ENCODE measurements at regions not wholly inside any gene's neighbourhood (a gene's known extent, or its start where the extent isn't known, plus 50 kb on each side); places are given as distances from the start of the nearest gene placed in this dataset.

GRCh38 chr17:13961265-13961664 lies 108.0 kb upstream of the COX10 start:
- CTCF ChIA-PET: no interaction called here
- no peaks in the 10 kb centered on the region for H3K9me3 Mint-ChIP-seq
- ATAC-seq (ENCODE audit: low read depth) (no peak), DNase-seq (no peak)
- POLR2A ChIA-PET: no interaction called here
- H3K4me3 Mint-ChIP-seq: no peak overlapping the region
- no peaks in the 10 kb centered on the region for H3K36me3 Mint-ChIP-seq (ENCODE audit: low read depth)
- TF ChIP-seq, protein P1, sequence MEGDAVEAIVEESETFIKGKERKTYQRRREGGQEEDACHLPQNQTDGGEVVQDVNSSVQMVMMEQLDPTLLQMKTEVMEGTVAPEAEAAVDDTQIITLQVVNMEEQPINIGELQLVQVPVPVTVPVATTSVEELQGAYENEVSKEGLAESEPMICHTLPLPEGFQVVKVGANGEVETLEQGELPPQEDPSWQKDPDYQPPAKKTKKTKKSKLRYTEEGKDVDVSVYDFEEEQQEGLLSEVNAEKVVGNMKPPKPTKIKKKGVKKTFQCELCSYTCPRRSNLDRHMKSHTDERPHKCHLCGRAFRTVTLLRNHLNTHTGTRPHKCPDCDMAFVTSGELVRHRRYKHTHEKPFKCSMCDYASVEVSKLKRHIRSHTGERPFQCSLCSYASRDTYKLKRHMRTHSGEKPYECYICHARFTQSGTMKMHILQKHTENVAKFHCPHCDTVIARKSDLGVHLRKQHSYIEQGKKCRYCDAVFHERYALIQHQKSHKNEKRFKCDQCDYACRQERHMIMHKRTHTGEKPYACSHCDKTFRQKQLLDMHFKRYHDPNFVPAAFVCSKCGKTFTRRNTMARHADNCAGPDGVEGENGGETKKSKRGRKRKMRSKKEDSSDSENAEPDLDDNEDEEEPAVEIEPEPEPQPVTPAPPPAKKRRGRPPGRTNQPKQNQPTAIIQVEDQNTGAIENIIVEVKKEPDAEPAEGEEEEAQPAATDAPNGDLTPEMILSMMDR (IDR thresholded peaks at IDR 0.05): no peak
- no peak overlapping the region for H3K27ac Mint-ChIP-seq
- H3K27me3 Mint-ChIP-seq: no peaks in the 10 kb centered on the region
- peaks cover 7% of the 10 kb centered on the region for H3K4me1 Mint-ChIP-seq
- intact Hi-C loops (cut with micrococcal nuclease): no loop called here

DNA sequence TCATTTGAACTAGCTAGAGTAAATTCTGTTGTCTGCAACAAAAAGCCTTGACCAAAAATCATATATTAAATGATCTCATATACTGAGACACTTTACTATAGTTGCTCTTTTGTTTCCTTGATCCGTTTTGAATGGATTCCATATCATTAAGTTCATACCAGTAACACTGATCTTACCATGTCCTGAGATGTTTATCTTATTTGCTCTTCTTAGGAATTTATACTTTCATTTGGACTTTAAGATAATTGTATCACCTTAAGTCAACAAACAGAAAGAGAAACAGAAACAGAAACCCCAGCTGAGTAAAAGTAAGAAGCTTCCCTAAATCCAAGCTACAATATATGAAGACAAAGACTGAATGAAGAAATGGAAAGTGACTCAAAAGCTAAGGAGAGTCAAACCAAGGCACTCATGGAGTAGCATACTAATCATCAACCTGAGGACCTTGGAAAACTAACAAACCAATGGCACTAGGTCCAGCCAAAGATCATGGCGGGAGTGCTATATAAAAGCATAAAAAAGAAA lies 106.5 kb upstream of the COX10 start:
- intact Hi-C loops (cut with micrococcal nuclease): no loop called here
- CTCF ChIA-PET: no interaction called here
- H3K27me3 Mint-ChIP-seq: no peaks in the 10 kb centered on the region
- H3K4me3 Mint-ChIP-seq: no peak overlapping the region
- no peak overlapping the region for H3K27ac Mint-ChIP-seq
- H3K36me3 Mint-ChIP-seq (ENCODE audit: low read depth): no peaks in the 10 kb centered on the region
- ATAC-seq (ENCODE audit: low read depth): no peak
- H3K4me1 Mint-ChIP-seq: peaks cover 7% of the 10 kb centered on the region
- DNase-seq: no peak
- no peaks in the 10 kb centered on the region for H3K9me3 Mint-ChIP-seq
- TF ChIP-seq, protein P1 (IDR thresholded peaks at IDR 0.05): no peak
- POLR2A ChIA-PET: no interaction called here

DNA sequence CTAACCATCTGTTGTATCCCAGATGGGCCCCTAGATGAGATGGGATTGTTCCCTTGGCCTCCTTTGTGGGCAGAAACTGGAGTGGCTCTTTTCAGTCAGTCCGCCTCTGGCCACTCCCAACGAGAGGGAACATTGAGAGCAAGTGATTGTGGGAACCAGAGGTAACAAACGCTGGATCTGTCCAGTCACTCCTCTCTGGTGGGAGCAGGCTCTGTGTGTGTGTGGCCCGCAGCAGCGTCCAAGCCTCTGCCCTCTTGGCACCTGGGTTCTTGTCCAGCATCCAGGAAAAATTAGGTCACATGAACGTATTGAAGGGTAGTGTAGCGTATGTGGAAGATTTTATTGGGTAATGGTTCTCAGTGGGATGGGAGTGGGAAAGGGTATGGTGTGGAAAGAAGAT lies 101.9 kb upstream of the COX10 start:
- no peaks in the 10 kb centered on the region for H3K9me3 Mint-ChIP-seq
- intact Hi-C loops (cut with micrococcal nuclease): no loop called here
- ChIA-PET CTCF (no interaction called here), POLR2A (no interaction called here)
- ATAC-seq (ENCODE audit: low read depth) (no peak), DNase-seq (no peak)
- no peak overlapping the region for H3K4me3 Mint-ChIP-seq
- H3K27ac Mint-ChIP-seq: no peak overlapping the region
- no peaks in the 10 kb centered on the region for H3K27me3 Mint-ChIP-seq
- H3K36me3 Mint-ChIP-seq (ENCODE audit: low read depth): no peaks in the 10 kb centered on the region
- peaks cover 7% of the 10 kb centered on the region for H3K4me1 Mint-ChIP-seq
- TF ChIP-seq, protein P1 (IDR thresholded peaks at IDR 0.05): no peak

GRCh38 chr17:13970531-13970930 lies 98.8 kb upstream of the COX10 start:
- Mint-ChIP-seq H3K36me3 (ENCODE audit: low read depth) (no peaks in the 10 kb centered on the region), H3K27me3 (no peaks in the 10 kb centered on the region), H3K27ac (no peak overlapping the region), H3K4me1 (peaks cover 2% of the 10 kb centered on the region), H3K9me3 (no peaks in the 10 kb centered on the region), H3K4me3 (no peak overlapping the region)
- ChIA-PET CTCF (no interaction called here), POLR2A (no interaction called here)
- DNase-seq: no peak
- no peak for ATAC-seq (ENCODE audit: low read depth)
- TF ChIP-seq, protein P1 (IDR thresholded peaks at IDR 0.05): no peak
- intact Hi-C loops (cut with micrococcal nuclease): no loop called here

DNA sequence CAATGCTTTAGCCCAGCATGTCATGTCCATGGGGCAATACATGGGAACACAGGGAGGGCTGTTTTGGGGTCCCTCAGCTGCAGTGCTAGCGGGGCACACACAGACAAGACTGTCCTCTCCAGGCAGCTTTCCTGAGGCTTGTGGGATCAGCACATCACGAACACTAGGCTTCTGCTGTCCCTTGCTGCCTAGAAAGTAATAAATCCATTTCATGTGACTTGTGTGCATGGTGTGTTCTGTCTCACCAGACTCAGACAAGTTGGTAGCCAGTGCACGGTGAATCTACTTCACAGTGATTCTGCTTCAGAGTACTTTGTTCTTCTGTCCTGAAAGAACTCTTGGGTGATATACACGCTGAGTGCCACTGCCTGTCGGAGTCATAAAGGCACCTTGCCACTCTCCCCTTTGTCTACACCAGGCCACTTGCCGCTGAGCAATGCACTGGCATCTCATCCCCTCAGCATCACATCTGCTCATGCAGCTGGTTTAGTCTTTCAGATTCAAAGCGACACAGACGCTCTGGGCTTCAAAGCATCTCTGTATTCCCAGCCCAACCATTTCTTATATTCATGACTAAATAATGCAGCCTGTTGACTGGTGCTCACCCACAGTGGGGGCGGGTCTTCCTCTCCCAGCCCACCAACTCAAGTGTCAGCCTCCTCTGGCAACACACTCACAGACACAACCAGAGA lies 95.2 kb upstream of the COX10 start:
- Mint-ChIP-seq H3K27me3 (no peaks in the 10 kb centered on the region), H3K27ac (no peak overlapping the region), H3K36me3 (ENCODE audit: low read depth) (peaks cover 1% of the 10 kb centered on the region), H3K4me1 (peaks cover 2% of the 10 kb centered on the region), H3K9me3 (no peaks in the 10 kb centered on the region), H3K4me3 (no peak overlapping the region)
- intact Hi-C loops (cut with micrococcal nuclease): no loop called here
- no peak for DNase-seq
- no peak for ATAC-seq (ENCODE audit: low read depth)
- POLR2A ChIA-PET: no interaction called here
- CTCF ChIA-PET: no interaction called here
- TF ChIP-seq, protein P1 (IDR thresholded peaks at IDR 0.05): no peak
